WI38 (cell line): ENCODE measurements at regions not wholly inside any gene's neighbourhood (a gene's known extent, or its start where the extent isn't known, plus 50 kb on each side); places are given as distances from the start of the nearest gene placed in this dataset.

Experiments
- H3K4me3 ChIP-seq: 2 replicates; pipeline ENCODE4 v1.5.1; 2011; ENCODE audit warnings: low read depth, mild to moderate bottlenecking, control low read depth, low read length
- TF ChIP-seq, protein P1 (sequence below): IDR thresholded peaks from 2 replicates; pipeline ENCODE4 v1.5.1; 2012; ENCODE audit warnings: low read depth, mild to moderate bottlenecking, control low read depth, low read length

- no peak overlapping the region for H3K4me3 ChIP-seq
- TF ChIP-seq, protein P1, sequence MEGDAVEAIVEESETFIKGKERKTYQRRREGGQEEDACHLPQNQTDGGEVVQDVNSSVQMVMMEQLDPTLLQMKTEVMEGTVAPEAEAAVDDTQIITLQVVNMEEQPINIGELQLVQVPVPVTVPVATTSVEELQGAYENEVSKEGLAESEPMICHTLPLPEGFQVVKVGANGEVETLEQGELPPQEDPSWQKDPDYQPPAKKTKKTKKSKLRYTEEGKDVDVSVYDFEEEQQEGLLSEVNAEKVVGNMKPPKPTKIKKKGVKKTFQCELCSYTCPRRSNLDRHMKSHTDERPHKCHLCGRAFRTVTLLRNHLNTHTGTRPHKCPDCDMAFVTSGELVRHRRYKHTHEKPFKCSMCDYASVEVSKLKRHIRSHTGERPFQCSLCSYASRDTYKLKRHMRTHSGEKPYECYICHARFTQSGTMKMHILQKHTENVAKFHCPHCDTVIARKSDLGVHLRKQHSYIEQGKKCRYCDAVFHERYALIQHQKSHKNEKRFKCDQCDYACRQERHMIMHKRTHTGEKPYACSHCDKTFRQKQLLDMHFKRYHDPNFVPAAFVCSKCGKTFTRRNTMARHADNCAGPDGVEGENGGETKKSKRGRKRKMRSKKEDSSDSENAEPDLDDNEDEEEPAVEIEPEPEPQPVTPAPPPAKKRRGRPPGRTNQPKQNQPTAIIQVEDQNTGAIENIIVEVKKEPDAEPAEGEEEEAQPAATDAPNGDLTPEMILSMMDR: no peak
Observed at GRCh38 chr4:36961420-36961819, 283.1 kb upstream of the NWD2 start.

DNA sequence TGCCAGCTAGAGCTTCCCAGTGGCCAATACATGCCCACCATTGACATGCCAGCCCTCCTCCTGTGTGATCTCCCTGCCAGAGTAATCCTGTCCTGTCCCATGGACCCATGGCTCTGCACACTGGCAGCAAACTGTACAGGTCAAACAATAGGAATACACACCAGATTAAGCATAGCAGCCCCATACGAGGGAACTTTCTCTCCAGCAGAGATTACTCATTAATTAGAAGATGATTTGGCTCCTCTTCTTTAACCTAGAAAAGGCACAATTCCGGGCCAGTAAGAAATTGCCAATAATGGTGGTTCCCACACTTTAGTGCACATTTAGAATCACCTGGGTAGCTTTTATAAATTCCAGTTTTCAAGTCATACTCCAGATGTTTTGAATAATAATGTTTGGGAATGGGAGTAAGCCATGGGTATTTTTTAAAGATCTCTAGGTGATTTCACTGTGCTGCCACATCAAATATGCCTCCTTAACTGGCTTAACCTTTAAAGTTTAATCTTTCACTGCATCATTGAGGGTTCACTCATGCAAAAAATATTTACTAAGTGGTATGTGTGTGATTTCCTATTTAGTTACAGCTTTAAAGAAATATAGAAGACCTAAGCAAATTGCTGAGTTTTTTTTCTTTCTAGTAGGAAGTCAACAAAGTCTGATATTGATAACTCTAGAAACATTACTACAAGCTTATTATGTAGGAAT, 277.6 kb upstream of the NWD2 start:
- H3K4me3 ChIP-seq: no peak overlapping the region
- TF ChIP-seq, protein P1: no peak

- TF ChIP-seq, protein P1: no peak
- no peak overlapping the region for H3K4me3 ChIP-seq
Observed at GRCh38 chr4:36979533-36979932, 265.0 kb upstream of the NWD2 start.

DNA sequence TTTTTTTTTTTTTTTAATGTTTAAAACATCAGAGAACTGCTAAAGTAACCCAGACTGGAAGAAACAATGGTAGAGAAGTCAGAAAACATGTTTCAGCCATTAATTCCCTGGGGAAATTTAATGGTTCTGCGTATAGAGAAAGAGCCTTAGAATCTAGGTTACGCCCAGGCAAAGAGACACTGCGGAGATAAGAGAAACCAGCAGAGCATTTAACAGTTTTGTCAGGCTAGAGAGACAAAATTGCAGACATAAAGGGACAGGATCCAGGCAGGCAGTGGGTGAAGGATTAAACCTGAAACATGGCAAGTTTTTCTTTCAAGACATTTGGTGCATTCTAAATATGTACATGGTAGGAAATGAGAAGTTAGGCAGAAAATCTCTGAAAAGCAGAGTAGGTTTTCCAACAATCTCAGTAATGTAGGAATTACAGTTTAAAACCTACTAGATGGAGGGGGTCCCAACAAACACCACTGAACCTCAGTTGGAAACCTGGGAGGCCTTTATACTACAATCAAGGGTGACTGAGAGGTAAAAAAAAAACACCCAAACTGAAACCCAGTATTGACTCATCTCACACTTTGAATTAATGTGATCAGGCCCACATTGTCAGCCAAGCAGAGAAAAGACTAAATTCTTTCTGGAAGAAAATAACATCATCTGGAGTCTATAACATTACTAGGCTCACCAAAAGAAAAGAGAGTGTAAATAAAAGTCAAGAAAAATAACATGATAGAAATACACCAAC, 254.2 kb upstream of the NWD2 start:
- TF ChIP-seq, protein P1: no peak
- no peak overlapping the region for H3K4me3 ChIP-seq

GRCh38 chr4:36997727-36998126, 246.8 kb upstream of the NWD2 start:
- TF ChIP-seq, protein P1: no peak
- no peak overlapping the region for H3K4me3 ChIP-seq

DNA sequence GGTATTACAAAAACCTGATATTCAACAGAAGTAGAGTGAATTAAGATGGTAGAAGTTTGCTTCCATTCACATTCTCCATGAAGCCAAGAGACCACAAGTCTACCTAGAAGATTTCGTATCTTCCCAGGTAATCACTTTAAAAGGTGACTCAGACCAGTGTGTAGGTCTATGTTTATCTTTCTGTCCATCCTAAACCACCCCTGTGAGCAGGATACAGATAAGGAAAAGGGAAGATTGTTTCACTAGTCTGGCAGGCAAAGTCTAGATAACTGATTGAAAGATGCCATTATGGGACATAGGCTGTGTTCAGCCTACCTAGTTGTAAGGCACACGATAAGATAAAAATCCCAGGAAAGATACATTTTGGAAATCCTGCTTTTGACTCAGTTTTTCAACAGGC, 244.3 kb upstream of the NWD2 start:
- no peak overlapping the region for H3K4me3 ChIP-seq
- TF ChIP-seq, protein P1: no peak
